Activated T-cell treated with anti-CD3 and anti-CD28 coated beads for 1 hour (primary cell): ENCODE measurements at regions not wholly inside any gene's neighbourhood (a gene's known extent, or its start where the extent isn't known, plus 50 kb on each side); places are given as distances from the start of the nearest gene placed in this dataset.
"Not testable (repeated sequence)": the region's sequence is repeated elsewhere in the genome, so short reads cannot be mapped to it uniquely, and the experiment has no call there.

Experiments
- DNase-seq: peaks from one replicate; pipeline ENCODE4 v3.0.0-alpha.2; 2020; ENCODE audit warnings: low read depth

DNA sequence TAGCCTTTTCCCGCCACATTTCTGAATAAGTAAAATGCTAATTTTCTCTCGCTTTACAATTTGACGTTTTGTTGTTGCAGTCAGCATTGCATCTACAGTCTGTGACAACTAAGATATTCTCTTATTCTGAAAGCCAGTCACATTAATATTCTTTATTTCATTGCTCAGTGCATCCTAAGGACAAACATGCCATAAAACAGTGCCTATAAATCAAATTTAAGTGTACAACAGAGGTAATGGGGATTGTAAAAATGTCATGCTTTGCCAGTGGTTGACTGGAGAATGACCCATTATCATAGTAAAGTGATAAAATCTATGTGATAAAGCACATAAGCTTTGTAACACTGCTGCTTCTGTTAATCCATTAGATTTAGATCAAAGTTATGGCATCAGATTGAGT lies 1850.0 kb upstream of the ACO1 start:
- no peak for DNase-seq

GRCh38 chr9:30534896-30535295 lies 1849.5 kb upstream of the ACO1 start:
- no peak for DNase-seq

GRCh38 chr9:30536494-30536893 lies 1847.9 kb upstream of the ACO1 start:
- no peak for DNase-seq

DNA sequence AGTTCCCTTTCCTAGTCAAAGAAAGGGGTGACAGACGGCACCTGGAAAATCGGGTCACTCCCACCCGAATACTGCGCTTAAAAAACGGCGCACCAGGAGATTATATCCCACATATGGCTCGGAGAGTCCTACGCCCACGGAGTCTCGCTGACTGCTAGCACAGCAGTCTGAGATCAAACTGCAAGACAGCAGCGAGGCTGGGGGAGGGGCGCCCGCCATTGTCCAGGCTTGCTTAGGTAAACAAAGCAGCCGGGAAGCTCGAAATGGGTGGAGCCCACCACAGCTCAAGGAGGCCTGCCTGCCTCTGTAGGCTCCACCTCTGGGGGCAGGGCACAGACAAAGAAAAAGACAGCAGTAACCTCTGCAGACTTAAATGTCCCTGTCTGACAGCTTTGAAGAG lies 1844.7 kb upstream of the ACO1 start:
- not testable (repeated sequence) for DNase-seq

DNA sequence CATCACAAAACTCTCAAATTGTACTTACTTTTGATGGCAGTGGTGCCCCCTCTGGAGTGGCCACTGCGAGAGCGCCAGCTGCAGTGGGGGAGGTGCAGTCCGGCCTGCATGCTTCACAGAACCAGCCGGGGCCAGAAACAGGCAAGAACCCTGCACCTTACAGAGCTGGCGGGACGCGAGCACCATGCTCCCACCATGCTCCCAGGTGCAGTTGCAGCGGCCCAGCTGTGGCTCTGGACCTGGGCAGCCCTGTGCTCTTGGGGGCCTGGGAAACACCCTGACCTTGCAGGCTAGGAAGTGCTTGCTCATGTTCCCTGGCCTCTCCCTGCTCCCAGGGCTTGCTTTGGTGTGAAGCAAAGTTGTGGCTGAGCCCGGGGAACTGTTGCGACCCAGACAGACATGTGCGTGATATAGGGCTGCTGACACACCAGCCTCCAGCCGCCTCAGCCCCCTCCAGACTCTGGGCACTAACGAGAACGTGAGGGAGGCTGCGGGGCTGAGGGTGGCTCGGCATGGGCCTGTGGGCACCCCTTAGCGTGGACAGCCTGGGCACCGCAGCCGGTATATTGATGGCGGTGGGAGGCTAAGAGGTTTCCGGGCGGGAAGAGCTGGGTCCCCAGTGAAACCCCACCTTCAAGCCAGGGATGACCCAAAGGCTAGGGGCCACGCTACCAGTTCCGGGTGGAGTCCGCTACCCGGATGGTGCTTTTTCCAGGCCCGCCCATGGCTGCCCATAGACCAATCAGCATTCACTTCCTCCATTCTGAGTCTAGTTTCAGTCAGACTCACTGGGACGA lies 1809.9 kb upstream of the ACO1 start:
- no peak for DNase-seq

- DNase-seq = no peak
Observed at GRCh38 chr9:30575218-30575617, 1809.2 kb upstream of the ACO1 start.

- no peak for DNase-seq
Observed at GRCh38 chr9:30575691-30576090, 1808.8 kb upstream of the ACO1 start.

GRCh38 chr9:30579810-30580209 lies 1804.6 kb upstream of the ACO1 start:
- no peak for DNase-seq

DNA sequence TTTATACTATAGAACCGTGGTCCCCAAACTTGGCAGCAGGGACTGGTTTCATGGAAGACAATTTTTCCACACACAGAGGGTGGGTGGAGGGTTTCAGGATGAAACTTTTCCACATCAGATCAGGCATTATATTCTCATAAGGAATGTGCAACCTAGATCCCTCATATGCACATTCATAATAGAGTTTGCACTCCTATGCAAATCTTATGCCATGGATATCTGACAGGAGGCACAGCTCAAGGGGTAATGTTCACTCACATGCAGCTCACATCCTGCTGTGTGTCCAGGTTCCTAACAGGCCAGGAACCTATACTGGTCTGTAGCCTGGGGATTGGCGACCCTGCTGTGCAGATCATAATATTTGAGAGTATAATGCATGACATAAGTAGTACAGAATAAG lies 1802.2 kb upstream of the ACO1 start:
- DNase-seq = no peak

DNA sequence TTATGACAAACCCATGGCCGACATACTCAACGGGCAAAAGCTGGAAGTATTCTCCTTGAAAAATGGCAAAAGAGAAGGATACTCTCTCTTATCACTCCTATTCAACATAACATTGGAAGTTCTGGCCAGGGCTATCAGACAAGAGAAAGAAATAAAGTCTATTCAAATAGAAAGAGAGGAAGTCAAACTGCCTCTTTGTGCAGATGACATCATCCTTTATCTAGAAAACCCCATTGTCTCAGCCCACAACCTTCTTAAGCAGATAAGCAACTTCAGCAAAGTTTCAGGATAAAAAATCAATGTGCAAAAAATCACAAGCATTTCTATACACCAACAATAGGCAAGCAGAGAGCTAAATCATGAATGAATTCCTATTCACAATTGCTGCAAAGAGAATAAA lies 1799.9 kb upstream of the ACO1 start:
- no peak for DNase-seq

GRCh38 chr9:30591461-30591860 lies 1793.0 kb upstream of the ACO1 start:
- no peak for DNase-seq

GRCh38 chr9:30597608-30598007 lies 1786.8 kb upstream of the ACO1 start:
- no peak for DNase-seq

GRCh38 chr9:30605936-30606335 lies 1778.5 kb upstream of the ACO1 start:
- DNase-seq = no peak

- no peak for DNase-seq
Observed at GRCh38 chr9:30609713-30610112, 1774.7 kb upstream of the ACO1 start.

DNA sequence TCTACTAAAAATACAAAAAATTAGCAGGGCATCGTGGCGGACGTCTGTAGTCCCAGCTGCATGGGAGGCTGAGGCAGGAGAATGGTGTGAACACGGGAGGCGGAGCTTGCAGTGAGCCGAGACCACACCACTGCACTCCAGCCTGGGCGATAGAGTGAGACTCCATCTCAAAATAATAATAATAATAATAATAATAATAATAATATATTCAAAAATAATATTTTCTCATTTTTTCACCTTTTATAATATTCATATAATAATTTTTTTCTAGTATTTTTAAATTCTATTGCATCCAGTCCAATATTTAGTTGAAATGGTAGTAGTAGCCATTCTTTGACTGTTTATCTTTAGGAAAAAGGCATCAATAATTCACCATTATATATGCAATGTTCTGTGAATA lies 1767.7 kb upstream of the ACO1 start:
- DNase-seq = not testable (repeated sequence)

DNA sequence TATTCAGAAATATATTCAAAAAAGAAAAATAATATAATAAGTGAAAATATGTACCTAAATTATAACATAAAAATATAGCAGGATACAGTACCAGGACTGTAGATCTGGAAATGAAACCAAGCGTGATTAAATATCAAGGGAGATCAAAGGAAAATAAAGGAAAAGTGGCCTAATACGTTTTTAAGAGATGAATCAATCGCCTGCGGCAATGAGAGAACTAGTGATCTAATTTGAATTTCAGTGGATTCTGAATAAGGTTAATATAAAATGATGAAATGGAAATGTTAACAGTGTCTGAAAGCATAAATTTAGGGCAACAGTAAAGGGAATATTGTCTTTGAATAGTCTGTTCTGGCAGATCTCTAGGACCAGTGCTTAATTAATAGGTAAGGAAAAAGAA lies 1761.9 kb upstream of the ACO1 start:
- no peak for DNase-seq

DNA sequence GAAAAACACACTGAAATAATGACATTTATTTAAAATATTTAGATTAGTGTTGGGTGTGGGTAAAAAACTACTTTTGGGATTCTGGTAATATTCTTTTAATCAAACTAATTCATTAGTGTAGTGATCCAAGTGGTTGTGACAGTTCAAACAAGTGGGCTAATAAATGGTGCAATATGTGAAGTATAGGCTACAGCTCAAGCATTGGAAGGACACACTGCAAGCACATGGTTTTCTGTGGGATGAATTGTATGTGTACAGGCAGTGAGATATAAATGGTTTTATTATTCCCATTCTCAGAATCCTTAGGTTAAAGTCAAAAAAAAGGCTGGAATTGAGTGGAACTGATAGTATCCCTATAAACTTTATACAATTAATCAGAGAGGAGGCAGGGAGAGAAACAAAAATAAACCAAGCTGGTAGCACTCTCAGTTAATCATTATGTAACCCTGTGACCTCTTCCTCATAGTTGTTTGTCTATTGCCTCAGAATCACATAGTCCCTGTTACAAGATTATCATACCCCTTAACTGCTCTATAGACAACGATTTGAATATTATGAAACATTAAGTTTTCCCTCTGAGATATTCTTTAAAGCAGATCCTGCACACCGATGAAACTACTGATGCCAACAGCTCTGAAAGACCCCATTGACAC lies 1755.4 kb upstream of the ACO1 start:
- no peak for DNase-seq

DNA sequence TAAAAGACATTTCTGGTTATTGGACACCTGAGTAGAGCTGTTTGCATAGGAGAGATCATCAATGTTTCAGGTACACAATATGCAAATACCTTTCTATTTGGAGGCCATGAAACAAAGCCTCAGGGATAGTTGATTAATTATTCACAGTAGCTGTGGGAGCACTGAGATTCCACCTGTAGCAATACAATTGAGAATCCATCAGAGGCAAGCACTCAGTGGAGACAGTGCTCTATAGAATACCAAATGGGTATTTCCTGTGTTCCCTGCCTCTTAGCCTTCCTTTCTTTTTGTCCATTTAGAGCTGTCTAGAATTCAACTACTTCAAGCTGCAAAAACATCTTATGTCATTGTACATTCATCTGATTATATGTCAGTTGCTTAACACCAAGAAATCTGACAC lies 1754.0 kb upstream of the ACO1 start:
- DNase-seq = no peak

- DNase-seq = not testable (repeated sequence)
Observed at GRCh38 chr9:30646639-30647038, 1737.8 kb upstream of the ACO1 start.

DNA sequence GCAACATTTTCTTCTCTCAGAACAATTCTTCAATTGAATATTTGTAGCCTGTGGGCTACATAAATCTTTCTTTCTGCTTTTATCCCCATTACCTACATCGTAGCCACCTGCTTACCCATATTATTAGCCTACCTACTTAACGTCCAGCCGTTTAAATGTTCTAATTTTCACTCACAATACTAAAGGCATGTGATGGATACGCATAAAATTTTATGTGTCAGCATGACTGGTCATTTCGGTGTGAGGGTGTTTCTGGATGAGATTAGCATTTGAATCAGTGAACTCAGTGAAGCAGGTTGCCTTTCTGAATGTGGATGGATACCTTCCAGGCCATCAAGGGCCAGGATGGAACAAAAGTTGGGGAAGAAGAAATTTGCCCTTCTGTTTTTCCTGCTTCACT lies 1722.5 kb upstream of the ACO1 start:
- DNase-seq = no peak

GRCh38 chr9:30670805-30671562 lies 1713.5 kb upstream of the ACO1 start:
- DNase-seq = no peak

DNA sequence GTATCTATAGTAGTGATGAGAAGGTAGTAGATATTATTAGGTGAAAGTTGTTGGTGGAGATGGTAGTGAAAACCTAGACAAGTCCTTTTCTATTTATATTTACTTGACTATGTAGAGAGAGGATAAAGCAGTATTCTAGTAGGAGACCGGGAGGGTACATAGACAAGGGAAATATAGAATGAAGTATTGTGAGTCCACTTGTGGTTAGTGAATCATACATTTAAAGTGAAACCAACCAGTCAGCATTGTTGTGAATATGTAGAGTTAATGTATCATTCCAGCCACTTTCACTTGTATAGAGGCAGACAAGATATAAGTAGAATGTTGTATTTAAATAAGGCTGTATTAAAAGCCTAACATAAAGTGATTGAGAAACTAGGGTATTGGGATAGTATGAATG lies 1711.3 kb upstream of the ACO1 start:
- DNase-seq = no peak

GRCh38 chr9:30676651-30677050 lies 1707.8 kb upstream of the ACO1 start:
- no peak for DNase-seq
